Mesothelial cell of epicardium (in vitro differentiated cells): ENCODE measurements at regions not wholly inside any gene's neighbourhood (a gene's known extent, or its start where the extent isn't known, plus 50 kb on each side); places are given as distances from the start of the nearest gene placed in this dataset.

Source experiments
- DNase-seq, 2 experiments: peaks; one replicate each; pipeline ENCODE4 v3.0.0; 2021; ENCODE audit warnings: low spot score in 2 of 2; ENCODE audit not compliant: unreplicated experiment in 2 of 2
- H3K27ac Mint-ChIP-seq: 2 replicates; pipeline ENCODE4 v1.8.0; 2021; ENCODE audit warnings: mixed read lengths
- H3K27me3 Mint-ChIP-seq: 2 replicates; pipeline ENCODE4 v1.8.0; 2021; ENCODE audit warnings: low read depth, mixed read lengths
- H3K36me3 Mint-ChIP-seq: 2 replicates; pipeline ENCODE4 v1.8.0; 2021; ENCODE audit warnings: mixed read lengths
- H3K4me1 Mint-ChIP-seq: 2 replicates; pipeline ENCODE4 v1.8.0; 2021; ENCODE audit warnings: mixed read lengths
- H3K4me3 Mint-ChIP-seq: 2 replicates; pipeline ENCODE4 v1.8.0; 2021; ENCODE audit warnings: mild to moderate bottlenecking, moderate library complexity, mixed read lengths
- H3K9me3 Mint-ChIP-seq: 2 replicates; pipeline ENCODE4 v1.8.0; 2021; ENCODE audit warnings: mixed read lengths
- CTCF ChIP-seq: fragments of 200-600 bp; sonication (generic); IDR thresholded peaks from one replicate; pipeline ENCODE4 v1.5.0; 2021; ENCODE audit warnings: antibody characterized with exemption; ENCODE audit not compliant: unreplicated experiment

DNA sequence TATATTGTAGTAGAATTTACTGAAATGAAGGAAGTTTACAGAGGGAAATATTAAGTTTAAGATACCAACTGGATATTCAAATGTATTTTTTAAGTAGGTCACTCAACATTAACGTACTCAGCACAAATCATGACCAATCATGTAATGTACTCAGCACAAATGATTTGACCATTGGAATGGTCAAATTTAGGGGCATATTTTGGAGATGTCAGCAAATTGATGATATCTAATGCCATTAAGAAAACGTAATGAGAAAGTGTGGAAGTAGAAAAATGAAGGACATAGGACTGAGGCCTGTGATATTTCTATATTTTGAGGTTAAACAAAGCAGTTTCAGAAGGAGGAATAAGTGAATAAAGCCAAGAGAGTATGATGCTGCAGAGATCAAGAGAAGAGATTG is 334.8 kb downstream of the KIF2B start:
- Mint-ChIP-seq H3K4me1 (peaks cover 4% of the 10 kb centered on the region), H3K27me3 (no peaks in the 10 kb centered on the region), H3K4me3 (no peak overlapping the region), H3K9me3 (peaks cover 11% of the 10 kb centered on the region), H3K27ac (no peak overlapping the region), H3K36me3 (no peaks in the 10 kb centered on the region)
- TF ChIP-seq CTCF: no peak
- DNase-seq: no peak

- H3K36me3 Mint-ChIP-seq: no peaks in the 10 kb centered on the region
- no peak for DNase-seq
- H3K4me3 Mint-ChIP-seq: no peak overlapping the region
- no peaks in the 10 kb centered on the region for H3K27me3 Mint-ChIP-seq
- H3K9me3 Mint-ChIP-seq: peaks cover 4% of the 10 kb centered on the region
- no peak overlapping the region for H3K27ac Mint-ChIP-seq
- peaks cover 17% of the 10 kb centered on the region for H3K4me1 Mint-ChIP-seq
- TF ChIP-seq CTCF: no peak
These were observed 349.6 kb downstream of the KIF2B start for GRCh38 chr17:54172096-54172984.

DNA sequence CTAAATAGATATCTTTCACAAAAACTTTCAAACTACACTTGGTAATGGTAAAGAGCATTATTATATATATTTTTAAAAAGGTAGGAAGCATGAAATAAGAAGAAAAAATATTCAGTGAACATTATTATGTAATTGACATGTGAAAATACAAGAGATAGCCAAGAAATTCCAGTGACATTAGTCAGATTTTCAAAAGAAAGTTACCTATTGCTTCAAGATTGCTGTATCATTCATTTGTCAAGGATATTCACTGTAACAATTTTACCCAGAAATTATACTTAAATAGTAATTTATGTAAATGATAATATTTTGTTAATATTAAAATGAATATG is 350.2 kb downstream of the KIF2B start:
- Mint-ChIP-seq H3K9me3 (peaks cover 4% of the 10 kb centered on the region), H3K4me3 (no peak overlapping the region), H3K4me1 (peaks cover 17% of the 10 kb centered on the region), H3K36me3 (no peaks in the 10 kb centered on the region), H3K27ac (no peak overlapping the region), H3K27me3 (no peaks in the 10 kb centered on the region)
- TF ChIP-seq CTCF: no peak
- no peak for DNase-seq

- no peaks in the 10 kb centered on the region for H3K27me3 Mint-ChIP-seq
- H3K36me3 Mint-ChIP-seq: no peaks in the 10 kb centered on the region
- peaks cover 4% of the 10 kb centered on the region for H3K9me3 Mint-ChIP-seq
- no peak overlapping the region for H3K27ac Mint-ChIP-seq
- H3K4me1 Mint-ChIP-seq: peaks cover 9% of the 10 kb centered on the region
- no peak overlapping the region for H3K4me3 Mint-ChIP-seq
- no peak for TF ChIP-seq CTCF
- DNase-seq: no peak
These were observed 355.0 kb downstream of the KIF2B start for GRCh38 chr17:54177606-54178308.

DNA sequence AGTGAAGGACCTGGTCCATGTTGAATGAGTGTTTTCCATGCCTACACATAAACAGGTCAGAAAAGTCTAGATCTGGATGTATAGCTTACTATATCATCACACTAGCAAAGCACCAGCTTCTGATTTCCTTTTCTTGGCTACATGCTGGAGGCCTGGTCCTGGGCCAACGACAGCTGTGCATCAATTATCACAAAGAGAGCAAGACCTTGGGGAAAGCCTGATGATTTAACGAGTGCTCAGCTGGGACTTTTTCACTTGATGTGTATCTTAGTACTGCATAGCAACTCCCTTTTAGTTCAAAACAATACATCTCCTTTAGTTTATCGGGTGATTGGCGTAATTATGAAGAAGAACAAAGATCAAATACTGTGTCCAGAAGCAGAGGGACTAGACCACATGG is 358.2 kb downstream of the KIF2B start:
- no peak overlapping the region for H3K4me3 Mint-ChIP-seq
- H3K27me3 Mint-ChIP-seq: no peaks in the 10 kb centered on the region
- DNase-seq: no peak
- no peak overlapping the region for H3K27ac Mint-ChIP-seq
- no peaks in the 10 kb centered on the region for H3K36me3 Mint-ChIP-seq
- TF ChIP-seq CTCF: no peak
- peaks cover 4% of the 10 kb centered on the region for H3K9me3 Mint-ChIP-seq
- no peaks in the 10 kb centered on the region for H3K4me1 Mint-ChIP-seq
